ENCODE measurements at regions not wholly inside any gene's neighbourhood (a gene's known extent, or its start where the extent isn't known, plus 50 kb on each side); places are given as distances from the start of the nearest gene placed in this dataset.

GRCh38 chr4:123497340-123497739 is 100.7 kb downstream of the SPRY1 start:
- no peak for DNase-seq

- no peak for DNase-seq
Measured at GRCh38 chr4:123501733-123502132, 105.1 kb downstream of the SPRY1 start.

GRCh38 chr4:123503698-123504363 is 107.2 kb downstream of the SPRY1 start:
- no peak for DNase-seq

- peak; percentile 83 to 84 for DNase-seq
Measured at GRCh38 chr4:123505095-123506010, 108.8 kb downstream of the SPRY1 start.

GRCh38 chr4:123506011-123506695 is 109.6 kb downstream of the SPRY1 start:
- DNase-seq = no peak

- peak in 1 of 2 donors; percentile 23 for DNase-seq
Measured at GRCh38 chr4:123507376-123507775, 110.8 kb downstream of the SPRY1 start.

- DNase-seq = no peak
Measured at GRCh38 chr4:123510221-123510620, 113.6 kb downstream of the SPRY1 start.

- DNase-seq = no peak
Measured at GRCh38 chr4:123510659-123511058, 114.1 kb downstream of the SPRY1 start.

GRCh38 chr4:123516576-123516975 is 120.0 kb downstream of the SPRY1 start:
- no peak for DNase-seq

GRCh38 chr4:123517176-123517575 is 120.6 kb downstream of the SPRY1 start:
- DNase-seq = no peak

GRCh38 chr4:123517971-123518370 is 121.4 kb downstream of the SPRY1 start:
- DNase-seq = no peak

GRCh38 chr4:123520325-123520724 is 123.7 kb downstream of the SPRY1 start:
- DNase-seq = no peak

GRCh38 chr4:123522081-123522480 is 125.5 kb downstream of the SPRY1 start:
- no peak for DNase-seq

GRCh38 chr4:123522646-123523045 is 126.1 kb downstream of the SPRY1 start:
- DNase-seq = no peak

- DNase-seq = peak in 1 of 2 donors; percentile 29
Measured at GRCh38 chr4:123524958-123525628, 128.5 kb downstream of the SPRY1 start.

- no peak for DNase-seq
Measured at GRCh38 chr4:123526511-123526910, 129.9 kb downstream of the SPRY1 start.

GRCh38 chr4:123528501-123529277 is 132.1 kb downstream of the SPRY1 start:
- DNase-seq = no peak

- no peak for DNase-seq
Measured at GRCh38 chr4:123529278-123529568, 132.6 kb downstream of the SPRY1 start.

- DNase-seq = no peak
Measured at GRCh38 chr4:123530357-123530756, 133.8 kb downstream of the SPRY1 start.

GRCh38 chr4:123535037-123535748 is 138.6 kb downstream of the SPRY1 start:
- DNase-seq = no peak

- DNase-seq = no peak
Measured at GRCh38 chr4:123536225-123536624, 139.6 kb downstream of the SPRY1 start.
